BE2C (cell line): ENCODE measurements at regions not wholly inside any gene's neighbourhood (a gene's known extent, or its start where the extent isn't known, plus 50 kb on each side); places are given as distances from the start of the nearest gene placed in this dataset.

Experiments
- DNase-seq: peaks from one replicate; pipeline ENCODE4 v3.0.0-alpha.2; 2020
- H3K27me3 ChIP-seq: fragments of 250-450 bp; sonication (Bioruptor Pico); 2 replicates; pipeline ENCODE4 v1.5.1; 2020; ENCODE audit warnings: mild to moderate bottlenecking
- H3K36me3 ChIP-seq: fragments of 250-450 bp; sonication (Bioruptor Pico); 2 replicates; pipeline ENCODE4 v1.5.1; 2020; ENCODE audit warnings: mild to moderate bottlenecking
- H3K4me1 ChIP-seq: fragments of 250-450 bp; sonication (Bioruptor Pico); 2 replicates; pipeline ENCODE4 v1.5.1; 2020
- H3K4me3 ChIP-seq: 2 replicates; pipeline ENCODE4 v1.5.1; 2011; ENCODE audit warnings: low read depth, low read length
- H3K9me3 ChIP-seq: fragments of 250-450 bp; sonication (Bioruptor Pico); 2 replicates; pipeline ENCODE4 v1.5.1; 2020
- TF ChIP-seq, protein P1 (sequence below): IDR thresholded peaks from 2 replicates; pipeline ENCODE4 v1.5.1; 2012; ENCODE audit warnings: mild to moderate bottlenecking, low read depth, low read length

DNA sequence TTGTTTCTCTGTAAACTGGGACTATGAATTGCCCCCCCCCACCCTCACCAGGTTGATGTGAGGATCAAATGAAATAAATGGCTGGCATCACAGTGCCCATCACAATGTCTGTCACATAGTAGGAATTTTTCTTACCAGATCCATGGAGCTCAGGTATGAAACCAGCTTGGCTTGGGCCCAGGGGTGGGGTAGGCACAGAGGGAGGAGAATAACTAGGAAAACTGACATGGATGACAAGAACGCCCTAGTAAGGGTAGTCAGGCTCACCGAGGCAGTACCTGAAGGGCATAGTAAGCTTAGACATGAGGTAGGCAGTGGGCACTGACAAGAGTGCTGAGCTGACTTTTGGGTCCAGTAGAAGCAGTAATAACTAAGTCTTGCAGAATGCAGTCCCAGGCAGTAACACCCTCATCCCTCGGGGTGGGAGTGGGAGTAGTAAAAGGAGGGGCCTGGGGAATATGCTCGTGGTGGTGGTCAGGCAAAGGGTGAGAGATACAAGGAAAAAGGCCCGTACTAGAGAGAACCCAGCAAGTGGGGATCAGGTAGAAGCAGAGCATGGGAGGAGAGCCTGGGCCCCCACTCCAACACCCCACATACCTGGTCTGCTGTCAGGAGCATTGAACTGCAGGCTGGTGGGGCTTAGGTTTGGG lies 155.9 kb upstream of the PJA1 start:
- H3K9me3 ChIP-seq: no peaks in the 10 kb centered on the region
- TF ChIP-seq, protein P1, sequence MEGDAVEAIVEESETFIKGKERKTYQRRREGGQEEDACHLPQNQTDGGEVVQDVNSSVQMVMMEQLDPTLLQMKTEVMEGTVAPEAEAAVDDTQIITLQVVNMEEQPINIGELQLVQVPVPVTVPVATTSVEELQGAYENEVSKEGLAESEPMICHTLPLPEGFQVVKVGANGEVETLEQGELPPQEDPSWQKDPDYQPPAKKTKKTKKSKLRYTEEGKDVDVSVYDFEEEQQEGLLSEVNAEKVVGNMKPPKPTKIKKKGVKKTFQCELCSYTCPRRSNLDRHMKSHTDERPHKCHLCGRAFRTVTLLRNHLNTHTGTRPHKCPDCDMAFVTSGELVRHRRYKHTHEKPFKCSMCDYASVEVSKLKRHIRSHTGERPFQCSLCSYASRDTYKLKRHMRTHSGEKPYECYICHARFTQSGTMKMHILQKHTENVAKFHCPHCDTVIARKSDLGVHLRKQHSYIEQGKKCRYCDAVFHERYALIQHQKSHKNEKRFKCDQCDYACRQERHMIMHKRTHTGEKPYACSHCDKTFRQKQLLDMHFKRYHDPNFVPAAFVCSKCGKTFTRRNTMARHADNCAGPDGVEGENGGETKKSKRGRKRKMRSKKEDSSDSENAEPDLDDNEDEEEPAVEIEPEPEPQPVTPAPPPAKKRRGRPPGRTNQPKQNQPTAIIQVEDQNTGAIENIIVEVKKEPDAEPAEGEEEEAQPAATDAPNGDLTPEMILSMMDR: no peak
- no peak overlapping the region for H3K4me3 ChIP-seq
- H3K27me3 ChIP-seq: no peaks in the 10 kb centered on the region
- H3K4me1 ChIP-seq: no peaks in the 10 kb centered on the region
- no peak for DNase-seq
- H3K36me3 ChIP-seq: no peaks in the 10 kb centered on the region

DNA sequence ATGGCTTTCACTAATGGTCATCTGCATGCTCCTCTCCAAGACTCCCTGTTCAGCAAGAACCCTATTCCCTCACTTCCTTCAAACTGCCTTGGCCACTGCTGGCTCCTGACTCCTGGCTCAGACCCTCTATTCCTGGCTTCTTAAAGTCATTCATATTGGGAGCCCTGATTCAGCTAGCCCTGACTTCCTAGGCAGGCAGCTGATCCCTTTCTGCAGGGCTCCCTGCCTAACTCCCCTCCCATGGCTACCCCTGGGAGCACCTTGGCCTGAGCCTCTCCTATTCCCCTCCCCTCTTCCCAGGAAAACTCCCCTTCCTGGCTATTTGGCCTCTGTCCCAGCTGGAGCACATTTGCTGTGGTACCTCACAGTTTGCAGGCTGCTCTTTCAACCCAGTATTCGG lies 154.9 kb upstream of the PJA1 start:
- Histone ChIP-seq H3K27me3 (no peaks in the 10 kb centered on the region), H3K4me1 (no peaks in the 10 kb centered on the region), H3K4me3 (no peak overlapping the region), H3K36me3 (no peaks in the 10 kb centered on the region), H3K9me3 (no peaks in the 10 kb centered on the region)
- TF ChIP-seq, protein P1: no peak
- no peak for DNase-seq

DNA sequence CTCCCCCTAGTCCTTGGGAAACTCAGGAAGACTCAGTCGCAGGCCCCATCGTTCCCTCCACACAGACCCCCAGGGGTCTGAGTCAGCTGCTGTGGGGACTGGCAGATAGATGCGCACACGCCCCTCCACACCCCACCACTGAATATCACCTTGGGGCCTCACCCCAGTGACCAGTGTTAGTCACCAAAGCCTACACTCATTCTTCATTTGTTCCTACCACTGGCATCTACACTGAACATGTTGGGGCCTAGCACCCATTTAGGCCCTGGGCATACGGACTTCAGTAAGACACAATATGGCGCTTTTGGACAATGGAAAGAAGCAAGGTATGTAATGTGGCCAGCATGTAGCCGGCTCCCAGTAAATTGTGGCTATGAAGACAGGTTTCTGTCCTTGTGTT lies 154.1 kb upstream of the PJA1 start:
- Histone ChIP-seq H3K4me1 (no peaks in the 10 kb centered on the region), H3K36me3 (no peaks in the 10 kb centered on the region), H3K9me3 (no peaks in the 10 kb centered on the region), H3K27me3 (no peaks in the 10 kb centered on the region), H3K4me3 (no peak overlapping the region)
- TF ChIP-seq, protein P1: no peak
- no peak for DNase-seq

DNA sequence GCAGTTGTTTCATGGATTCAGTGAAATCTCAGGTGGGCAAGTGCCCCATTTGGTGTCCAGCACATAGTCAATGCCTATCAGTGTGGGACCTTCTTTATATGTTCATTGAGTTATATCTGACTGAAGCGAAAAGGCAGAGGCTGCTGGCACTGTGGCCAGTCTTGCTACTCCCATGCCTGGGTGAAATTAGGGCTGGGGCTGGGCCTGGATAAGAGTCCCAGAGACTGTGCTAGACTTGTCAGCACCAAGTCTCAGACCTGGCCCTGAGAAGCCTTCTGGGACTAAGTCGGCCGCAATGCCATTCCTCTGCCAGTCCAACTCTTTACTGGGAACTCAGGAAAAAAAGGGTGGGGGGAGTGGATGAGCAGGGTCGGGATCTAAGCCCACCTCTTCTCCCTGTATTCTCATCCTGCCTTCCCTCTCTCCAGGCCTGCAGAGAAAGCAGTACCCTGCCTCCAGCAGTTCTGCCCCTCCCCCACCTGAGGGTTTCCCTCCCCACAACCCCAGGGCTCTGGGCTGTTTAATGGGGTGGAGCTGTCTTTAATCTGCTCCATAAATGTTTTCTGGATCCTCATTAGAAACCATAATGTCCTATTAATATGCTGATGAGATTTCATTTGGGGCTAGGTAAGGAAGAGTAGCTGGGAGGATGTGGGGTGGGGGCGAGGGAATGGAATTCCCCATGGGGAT lies 153.5 kb upstream of the PJA1 start:
- no peaks in the 10 kb centered on the region for H3K4me1 ChIP-seq
- no peaks in the 10 kb centered on the region for H3K9me3 ChIP-seq
- H3K27me3 ChIP-seq: no peaks in the 10 kb centered on the region
- no peak overlapping the region for H3K4me3 ChIP-seq
- DNase-seq: no peak
- TF ChIP-seq, protein P1: no peak
- H3K36me3 ChIP-seq: no peaks in the 10 kb centered on the region

DNA sequence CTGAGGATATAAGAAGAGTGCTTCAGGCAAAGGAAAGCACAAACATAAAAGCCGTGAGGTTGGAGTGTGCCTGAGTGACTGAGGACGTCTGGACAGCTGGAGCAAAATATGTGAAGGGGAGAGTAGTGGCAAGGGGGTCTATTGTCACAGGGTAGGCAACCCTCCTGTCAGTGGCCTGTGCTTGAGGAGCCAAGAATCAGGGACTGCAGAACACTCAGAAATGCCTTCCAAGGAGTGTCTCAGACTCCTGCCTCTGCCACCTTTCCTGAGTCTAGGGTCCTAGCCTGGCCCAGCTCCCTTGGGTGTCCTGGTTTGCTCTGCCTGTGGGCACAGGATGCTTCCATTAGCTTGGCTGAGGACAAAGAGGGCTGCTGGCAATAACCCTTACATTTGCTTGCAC lies 152.5 kb upstream of the PJA1 start:
- DNase-seq: no peak
- Histone ChIP-seq H3K36me3 (no peaks in the 10 kb centered on the region), H3K4me1 (no peaks in the 10 kb centered on the region), H3K27me3 (no peaks in the 10 kb centered on the region), H3K4me3 (no peak overlapping the region), H3K9me3 (no peaks in the 10 kb centered on the region)
- TF ChIP-seq, protein P1: no peak

DNA sequence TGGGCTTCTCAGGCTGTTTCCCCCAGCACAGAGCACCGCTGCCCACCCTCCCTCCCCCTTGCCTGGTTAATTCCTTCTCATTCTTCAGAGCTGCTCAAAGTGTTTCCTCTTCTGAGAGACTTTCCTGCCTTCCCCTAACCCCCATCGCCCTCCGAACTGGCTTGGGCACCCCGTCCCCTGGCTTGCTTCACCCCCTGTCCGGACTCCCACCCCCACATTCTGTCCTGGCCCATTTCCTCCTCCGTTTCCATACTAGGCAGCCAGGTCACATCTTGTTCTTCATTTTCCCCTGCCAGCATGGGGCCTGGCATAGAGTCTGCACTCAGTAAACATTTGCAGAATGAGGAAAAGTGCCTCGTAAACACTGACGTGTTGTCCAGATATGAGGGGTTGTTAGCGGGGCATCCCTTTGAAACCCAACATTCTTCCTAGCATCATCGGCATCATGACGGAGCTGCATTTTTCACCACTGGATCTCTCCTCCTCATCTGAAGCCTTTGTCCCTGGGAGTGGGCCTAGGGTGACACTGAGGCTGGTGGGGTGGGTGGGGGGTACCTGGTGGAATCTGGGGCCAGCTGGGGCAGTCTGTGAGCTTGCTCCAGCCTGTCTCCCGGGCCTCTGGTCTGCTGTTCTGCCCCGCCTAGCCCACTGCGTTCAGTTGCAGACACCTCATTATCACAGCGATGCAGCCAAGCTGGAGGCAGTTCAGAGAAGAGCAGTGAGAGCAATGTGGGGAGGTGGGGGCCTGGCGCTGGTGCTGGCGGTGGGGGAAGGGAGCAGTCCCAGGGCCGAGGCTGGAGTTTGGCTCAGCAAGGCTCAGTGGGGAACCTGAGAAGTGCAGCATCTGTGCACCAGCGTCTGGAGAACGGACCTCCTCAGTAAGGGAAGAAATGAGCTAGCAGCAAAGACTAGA lies 149.4 kb upstream of the PJA1 start:
- Histone ChIP-seq H3K9me3 (no peaks in the 10 kb centered on the region), H3K4me1 (no peaks in the 10 kb centered on the region), H3K27me3 (no peaks in the 10 kb centered on the region), H3K36me3 (no peaks in the 10 kb centered on the region), H3K4me3 (no peak overlapping the region)
- no peak for DNase-seq
- TF ChIP-seq, protein P1: no peak
